22Rv1 (cell line): ENCODE measurements at regions not wholly inside any gene's neighbourhood (a gene's known extent, or its start where the extent isn't known, plus 50 kb on each side); places are given as distances from the start of the nearest gene placed in this dataset.

Experiments used
- ZFX ChIP-seq: fragments of 450-650 bp; IDR thresholded peaks from 2 replicates; pipeline ENCODE4 v1.6.1; 2017; ENCODE audit warnings: antibody characterized with exemption, borderline replicate concordance
- TF ChIP-seq, protein P1 (sequence below): fragments of 450-650 bp; IDR thresholded peaks from 2 replicates; pipeline ENCODE4 v1.5.1; 2017; ENCODE audit warnings: mild to moderate bottlenecking

DNA sequence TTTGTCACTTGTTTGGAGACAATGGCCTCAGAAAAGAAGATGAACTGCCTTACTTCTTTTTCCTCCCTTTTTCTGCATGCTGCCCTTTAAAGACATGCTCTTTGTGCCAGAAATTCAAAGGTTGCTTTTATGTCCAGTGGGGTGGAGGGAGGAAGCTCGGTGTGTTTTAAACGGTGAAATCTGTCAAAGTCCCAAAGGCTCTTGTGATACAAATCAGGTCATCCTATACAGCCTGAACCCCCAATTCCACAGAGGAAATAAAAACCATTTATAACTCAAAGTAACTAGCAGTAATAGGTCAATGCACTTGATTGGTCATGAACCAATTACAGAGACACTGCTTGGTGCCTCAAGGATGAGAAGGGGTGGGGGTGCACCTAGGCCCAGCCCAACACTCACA lies 339.3 kb upstream of the F9 start:
- TF ChIP-seq, protein P1, sequence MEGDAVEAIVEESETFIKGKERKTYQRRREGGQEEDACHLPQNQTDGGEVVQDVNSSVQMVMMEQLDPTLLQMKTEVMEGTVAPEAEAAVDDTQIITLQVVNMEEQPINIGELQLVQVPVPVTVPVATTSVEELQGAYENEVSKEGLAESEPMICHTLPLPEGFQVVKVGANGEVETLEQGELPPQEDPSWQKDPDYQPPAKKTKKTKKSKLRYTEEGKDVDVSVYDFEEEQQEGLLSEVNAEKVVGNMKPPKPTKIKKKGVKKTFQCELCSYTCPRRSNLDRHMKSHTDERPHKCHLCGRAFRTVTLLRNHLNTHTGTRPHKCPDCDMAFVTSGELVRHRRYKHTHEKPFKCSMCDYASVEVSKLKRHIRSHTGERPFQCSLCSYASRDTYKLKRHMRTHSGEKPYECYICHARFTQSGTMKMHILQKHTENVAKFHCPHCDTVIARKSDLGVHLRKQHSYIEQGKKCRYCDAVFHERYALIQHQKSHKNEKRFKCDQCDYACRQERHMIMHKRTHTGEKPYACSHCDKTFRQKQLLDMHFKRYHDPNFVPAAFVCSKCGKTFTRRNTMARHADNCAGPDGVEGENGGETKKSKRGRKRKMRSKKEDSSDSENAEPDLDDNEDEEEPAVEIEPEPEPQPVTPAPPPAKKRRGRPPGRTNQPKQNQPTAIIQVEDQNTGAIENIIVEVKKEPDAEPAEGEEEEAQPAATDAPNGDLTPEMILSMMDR, result no peak
- TF ChIP-seq ZFX, result no peak
